Thymus (tissue), 11 donors: ENCODE measurements at regions not wholly inside any gene's neighbourhood (a gene's known extent, or its start where the extent isn't known, plus 50 kb on each side); places are given as distances from the start of the nearest gene placed in this dataset.

ENCODE experiments used
- DNase-seq, 9 donors: peaks; one replicate each; pipeline ENCODE4 v3.0.0-alpha.2; 2013; ENCODE audit warnings: low spot score in 9 of 9, low read depth in 6 of 9, missing footprints in 1 of 9
- H3K27ac ChIP-seq, 2 donors: one replicate each; pipeline ENCODE4 v1.5.1; 2013; ENCODE audit warnings: control low read depth in 1 of 2, low read depth in 1 of 2, low read length in 1 of 2, mild to moderate bottlenecking in 1 of 2, moderate library complexity in 1 of 2
- H3K27me3 ChIP-seq, 2 donors: one replicate each; pipeline ENCODE4 v1.5.1; 2013; ENCODE audit warnings: low read length in 1 of 2; ENCODE audit not compliant: control insufficient read depth in 2 of 2, insufficient read depth in 1 of 2
- H3K36me3 ChIP-seq, 2 donors: one replicate each; pipeline ENCODE4 v1.5.1; 2013; ENCODE audit warnings: low read length in 1 of 2, mild to moderate bottlenecking in 1 of 2, moderate library complexity in 1 of 2; ENCODE audit not compliant: control insufficient read depth in 2 of 2, insufficient read depth in 2 of 2
- H3K4me1 ChIP-seq, 2 donors: one replicate each; pipeline ENCODE4 v1.5.1; 2013; ENCODE audit warnings: low read length in 2 of 2; ENCODE audit not compliant: control insufficient read depth in 2 of 2, insufficient read depth in 2 of 2
- H3K4me3 ChIP-seq, 2 donors: one replicate each; pipeline ENCODE4 v1.5.1; 2013; ENCODE audit warnings: low read length in 2 of 2, control low read depth in 1 of 2, mild to moderate bottlenecking in 1 of 2
- H3K9me3 ChIP-seq, 2 donors: one replicate each; pipeline ENCODE4 v1.5.1; 2013; ENCODE audit warnings: low read length in 1 of 2, mild to moderate bottlenecking in 1 of 2; ENCODE audit not compliant: control insufficient read depth in 2 of 2, insufficient read depth in 1 of 2
- WGBS: extraction: QIAGEN DNeasy Blood & Tissue Kit; methylation state at CpG from one replicate; pipeline ENCODE4 v1.1.7; 2013; 5-methylcytosine and 5-hydroxymethylcytosine counted together
- donor health status: healthy.

DNA sequence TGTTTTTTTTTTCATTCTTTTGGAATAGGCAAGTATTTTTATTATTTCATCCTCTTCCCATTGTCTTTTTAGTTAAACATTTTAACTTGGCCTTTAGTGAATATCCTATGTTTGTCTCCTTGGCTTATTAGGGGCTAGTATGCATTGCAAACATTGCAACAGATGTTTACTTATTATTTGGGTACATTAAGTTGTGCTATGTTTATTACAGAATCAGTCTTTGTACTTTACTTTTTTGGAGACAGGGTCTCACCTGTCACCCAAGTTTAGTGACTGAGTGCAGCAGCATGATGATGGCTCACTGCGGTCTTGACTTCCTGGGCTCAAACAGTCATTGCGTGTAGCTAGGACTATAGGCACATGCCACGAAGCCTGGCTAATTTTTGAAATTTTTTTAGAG lies 51.1 kb upstream of the NUDT6 start:
- DNase-seq: no peak
- H3K4me3 ChIP-seq: no peak overlapping the region
- H3K27ac ChIP-seq: no peak overlapping the region
- H3K9me3 ChIP-seq: peaks cover 5 to 15% of the 10 kb centered on the region in 2 donors
- H3K36me3 ChIP-seq: peaks cover 13 to 15% of the 10 kb centered on the region in 2 donors
- whole genome bisulfite sequencing: 76% methylated on average over 3 of the region's 3 CpGs
- H3K27me3 ChIP-seq: no peaks in the 10 kb centered on the region
- no peaks in the 10 kb centered on the region for H3K4me1 ChIP-seq

DNA sequence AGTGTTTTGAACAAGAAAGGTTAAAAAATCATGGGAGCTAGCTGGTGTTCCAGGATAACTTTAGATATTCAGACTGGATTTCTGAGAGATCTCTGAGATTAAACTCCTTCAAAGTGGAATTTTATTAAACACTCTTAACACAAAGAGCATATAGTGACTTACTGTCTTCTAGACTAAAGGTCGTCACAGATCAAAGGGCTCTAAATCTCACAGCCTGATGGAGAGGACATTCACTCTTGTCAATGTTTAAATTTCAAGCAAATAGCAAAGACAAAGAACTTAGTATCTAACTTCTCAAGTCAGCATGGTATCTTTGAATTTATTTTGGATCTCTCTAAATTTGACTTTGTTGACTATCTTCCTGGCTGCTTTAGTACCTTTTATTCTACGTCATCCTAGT lies 53.7 kb upstream of the NUDT6 start:
- no peaks in the 10 kb centered on the region for H3K4me1 ChIP-seq
- peaks cover 22 to 28% of the 10 kb centered on the region in 2 donors for H3K36me3 ChIP-seq
- no peak overlapping the region for H3K4me3 ChIP-seq
- no peak overlapping the region for H3K27ac ChIP-seq
- H3K9me3 ChIP-seq: peaks cover 5 to 20% of the 10 kb centered on the region in 2 donors
- 98% methylated on average over 2 of the region's 2 CpGs for WGBS
- no peaks in the 10 kb centered on the region for H3K27me3 ChIP-seq
- no peak for DNase-seq

DNA sequence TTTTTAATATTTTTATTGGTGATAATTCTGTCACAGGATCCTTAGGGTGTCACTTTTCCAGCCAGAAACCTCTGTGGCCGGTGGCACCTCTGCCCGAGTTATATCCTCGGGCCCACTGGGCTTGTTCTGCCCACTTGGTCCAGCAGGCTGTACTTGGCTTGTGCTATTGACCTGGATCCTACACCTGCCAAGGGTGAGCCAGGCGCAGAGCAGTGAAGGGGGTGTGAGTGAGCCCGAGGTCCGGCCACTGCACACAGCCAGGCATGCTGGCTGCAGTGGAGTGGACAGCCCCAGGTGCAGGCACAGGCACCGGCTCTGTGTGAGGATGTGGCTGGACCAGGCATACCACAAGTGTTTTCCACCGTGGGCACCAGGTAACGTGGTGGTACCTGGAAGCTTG lies 54.7 kb upstream of the NUDT6 start:
- Histone ChIP-seq H3K4me3 (no peak overlapping the region), H3K4me1 (no peaks in the 10 kb centered on the region), H3K36me3 (peaks cover 22 to 28% of the 10 kb centered on the region in 2 donors), H3K27ac (no peak overlapping the region), H3K27me3 (no peaks in the 10 kb centered on the region), H3K9me3 (peaks cover 5 to 20% of the 10 kb centered on the region in 2 donors)
- no peak for DNase-seq
- WGBS: 97% methylated on average over 9 of the region's 9 CpGs

DNA sequence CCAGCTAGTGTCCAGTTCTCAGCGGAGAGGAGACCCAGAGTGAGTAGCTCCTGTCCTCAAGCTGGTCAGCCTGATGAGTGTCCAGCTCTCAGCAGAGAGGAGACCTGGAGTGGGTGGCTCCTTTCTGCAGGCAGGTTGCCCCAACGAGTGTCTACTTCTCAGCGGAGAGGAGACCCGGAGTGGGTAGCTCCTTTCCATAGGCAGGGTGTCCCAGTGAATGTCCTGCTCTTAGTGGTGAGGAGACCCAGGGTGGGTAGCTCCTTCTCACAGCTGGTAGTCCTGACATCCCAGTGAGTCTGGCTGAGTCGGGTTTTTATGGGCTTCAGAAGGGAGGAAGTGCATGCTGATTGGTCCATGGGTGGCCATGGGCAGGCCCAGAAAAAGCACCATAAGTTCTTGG lies 55.7 kb upstream of the NUDT6 start:
- Histone ChIP-seq H3K4me1 (no peaks in the 10 kb centered on the region), H3K27ac (no peak overlapping the region), H3K27me3 (no peaks in the 10 kb centered on the region), H3K36me3 (peaks cover 22 to 28% of the 10 kb centered on the region in 2 donors), H3K4me3 (no peak overlapping the region), H3K9me3 (peaks cover 5 to 20% of the 10 kb centered on the region in 2 donors)
- 98% methylated on average over 5 of the region's 5 CpGs for WGBS
- DNase-seq: no peak

DNA sequence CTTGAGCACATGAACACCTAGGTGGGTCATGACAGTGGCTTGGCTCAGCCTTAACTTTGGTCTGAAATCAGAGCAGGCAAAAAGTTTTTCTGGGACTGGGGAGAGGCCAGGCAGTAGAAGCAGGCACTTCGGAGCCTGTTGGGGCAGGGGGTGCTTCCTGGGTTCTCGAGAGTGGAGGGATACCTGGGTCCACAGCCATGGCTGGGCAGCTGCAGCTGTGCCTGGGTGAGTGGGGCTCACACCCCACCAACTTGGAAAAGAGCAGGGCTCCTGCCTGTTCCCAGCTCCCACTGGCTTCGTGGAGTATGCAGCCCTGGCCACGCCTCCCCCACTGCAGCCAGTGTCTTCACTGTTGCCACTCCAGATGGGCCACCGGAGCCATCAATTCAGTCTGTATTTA lies 56.4 kb upstream of the NUDT6 start:
- Histone ChIP-seq H3K4me3 (no peak overlapping the region), H3K4me1 (no peaks in the 10 kb centered on the region), H3K36me3 (peaks cover 22 to 28% of the 10 kb centered on the region in 2 donors), H3K27me3 (no peaks in the 10 kb centered on the region), H3K9me3 (peaks cover 5 to 20% of the 10 kb centered on the region in 2 donors), H3K27ac (no peak overlapping the region)
- DNase-seq: no peak
- WGBS: 99% methylated on average over 5 of the region's 5 CpGs

DNA sequence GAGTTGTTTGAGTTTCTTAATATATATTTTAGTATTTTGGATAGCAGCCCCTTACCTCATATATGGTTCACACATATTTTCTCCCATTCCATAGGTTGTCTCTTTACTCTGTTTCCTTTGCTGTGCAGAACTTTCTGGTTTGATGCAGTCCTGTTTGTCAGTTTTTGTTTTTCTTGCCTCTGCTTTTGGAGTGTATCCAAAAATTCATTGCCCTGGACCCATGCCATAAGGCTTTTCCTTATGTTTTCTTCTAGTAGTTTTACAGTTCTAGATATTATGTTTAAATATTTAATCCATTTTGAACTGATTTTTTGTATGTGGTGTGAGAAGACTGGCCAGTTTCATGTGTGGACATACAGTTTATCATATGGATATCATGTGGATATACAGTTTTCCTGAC lies 58.5 kb upstream of the NUDT6 start:
- Histone ChIP-seq H3K27me3 (no peaks in the 10 kb centered on the region), H3K9me3 (peaks cover 5 to 24% of the 10 kb centered on the region in 2 donors), H3K4me3 (no peak overlapping the region), H3K27ac (no peak overlapping the region), H3K36me3 (peaks cover 22 to 28% of the 10 kb centered on the region in 2 donors), H3K4me1 (no peaks in the 10 kb centered on the region)
- no peak for DNase-seq

DNA sequence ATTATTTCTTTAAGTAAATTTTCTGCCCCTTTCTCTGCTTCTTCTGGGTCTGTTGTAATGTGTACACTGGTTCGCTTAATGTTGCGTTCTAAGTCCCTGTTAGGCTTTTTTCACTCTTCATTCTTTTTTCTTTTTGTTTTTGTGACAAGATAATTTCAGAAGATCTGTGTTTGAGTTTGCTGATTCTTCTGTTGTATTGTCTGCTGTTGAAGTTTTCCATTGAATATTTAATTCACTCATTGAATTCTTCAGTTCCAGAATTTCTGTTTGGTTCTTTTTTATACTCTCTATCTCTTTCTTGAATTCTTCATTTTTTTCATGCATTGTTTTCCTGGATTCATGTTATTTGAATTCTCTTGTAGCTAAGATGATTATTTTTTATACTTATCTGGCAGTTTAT lies 66.3 kb upstream of the NUDT6 start:
- H3K9me3 ChIP-seq: peaks cover 0 to 18% of the 10 kb centered on the region in 2 donors
- H3K4me3 ChIP-seq: no peak overlapping the region
- no peaks in the 10 kb centered on the region for H3K27me3 ChIP-seq
- H3K27ac ChIP-seq: no peak overlapping the region
- WGBS: 97% methylated on average over 2 of the region's 2 CpGs
- no peak for DNase-seq
- no peaks in the 10 kb centered on the region for H3K4me1 ChIP-seq
- peaks cover 3 to 4% of the 10 kb centered on the region in 2 donors for H3K36me3 ChIP-seq

DNA sequence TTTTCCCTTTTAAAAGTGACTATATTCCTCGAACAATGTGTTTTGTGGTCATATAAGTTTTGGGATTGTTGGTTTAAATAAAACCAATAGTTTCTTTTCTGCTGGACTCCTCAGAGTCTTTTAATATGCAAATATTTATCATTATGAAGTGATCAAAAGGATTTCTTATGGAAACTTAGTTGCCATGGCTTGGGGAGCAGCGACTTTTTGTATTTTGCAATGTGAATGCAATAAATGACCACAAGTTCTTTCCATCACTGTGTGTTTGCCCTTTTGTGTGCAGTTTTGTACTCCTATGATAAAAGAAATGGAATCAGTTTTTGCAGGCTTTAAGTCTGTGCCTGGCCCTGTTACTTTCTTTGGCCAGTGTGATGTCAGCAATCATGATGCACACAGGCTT lies 68.5 kb upstream of the NUDT6 start:
- peaks cover 0 to 14% of the 10 kb centered on the region in 2 donors for H3K9me3 ChIP-seq
- WGBS: over 99% methylated on average over 2 of the region's 2 CpGs
- H3K4me1 ChIP-seq: no peaks in the 10 kb centered on the region
- DNase-seq: no peak
- no peaks in the 10 kb centered on the region for H3K27me3 ChIP-seq
- peaks cover 3 to 4% of the 10 kb centered on the region in 2 donors for H3K36me3 ChIP-seq
- H3K4me3 ChIP-seq: no peak overlapping the region
- no peak overlapping the region for H3K27ac ChIP-seq

DNA sequence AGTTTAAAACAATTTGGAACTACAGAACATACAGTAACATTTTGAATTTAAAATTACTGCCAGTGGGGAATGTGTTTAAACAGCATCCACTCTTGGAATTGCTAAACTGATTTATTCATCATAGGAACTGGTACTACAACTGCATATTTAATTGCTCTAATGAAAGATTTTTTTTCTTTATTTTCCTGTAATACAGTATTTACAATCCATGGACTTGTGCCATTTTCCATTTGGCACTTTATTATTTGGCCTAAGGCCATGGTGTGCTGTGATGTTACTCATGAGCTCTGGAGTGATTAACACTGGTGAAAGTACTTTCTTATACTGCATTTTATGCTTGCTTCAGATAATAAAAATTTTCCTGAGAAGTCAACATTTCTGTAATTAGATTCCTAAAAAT lies 69.7 kb upstream of the NUDT6 start:
- Histone ChIP-seq H3K27ac (no peak overlapping the region), H3K9me3 (peaks cover 0 to 14% of the 10 kb centered on the region in 2 donors), H3K4me3 (no peak overlapping the region), H3K4me1 (no peaks in the 10 kb centered on the region), H3K27me3 (no peaks in the 10 kb centered on the region), H3K36me3 (peaks cover 3 to 4% of the 10 kb centered on the region in 2 donors)
- DNase-seq: no peak

DNA sequence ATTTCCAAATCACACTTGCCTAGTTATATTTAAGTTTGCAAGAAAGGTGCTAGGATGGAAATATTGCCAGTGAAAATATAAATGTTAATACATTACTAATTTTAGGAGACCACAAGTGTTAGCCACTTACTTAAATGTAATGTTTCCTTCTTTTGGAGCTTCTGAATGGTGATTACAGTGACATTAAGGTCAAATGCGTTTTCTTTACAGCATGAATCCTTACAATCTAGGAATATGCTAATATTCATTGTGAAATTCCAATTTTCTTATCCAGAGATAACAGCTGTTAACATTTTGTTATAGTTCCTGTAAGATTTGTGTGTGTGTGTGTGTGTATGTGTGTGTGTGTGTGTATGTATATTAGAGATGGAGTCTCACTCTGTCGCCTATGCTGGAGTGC lies 70.2 kb upstream of the NUDT6 start:
- Histone ChIP-seq H3K9me3 (peaks cover 0 to 14% of the 10 kb centered on the region in 2 donors), H3K27me3 (no peaks in the 10 kb centered on the region), H3K27ac (no peak overlapping the region), H3K36me3 (peaks cover 3 to 4% of the 10 kb centered on the region in 2 donors), H3K4me1 (no peaks in the 10 kb centered on the region), H3K4me3 (no peak overlapping the region)
- DNase-seq: no peak
- over 99% methylated on average over 2 of the region's 2 CpGs for WGBS
